HCT116 (cell line): ENCODE measurements at regions not wholly inside any gene's neighbourhood (a gene's known extent, or its start where the extent isn't known, plus 50 kb on each side); places are given as distances from the start of the nearest gene placed in this dataset.
"Not testable (repeated sequence)": the region's sequence is repeated elsewhere in the genome, so short reads cannot be mapped to it uniquely, and the experiment has no call there.

Experiments used
- ATAC-seq: fragments of 200-7000 bp; cut with Tn5 transposase; 2 replicates; pipeline ENCODE4 v1.9.1; 2020; ENCODE audit warnings: mild to moderate bottlenecking, moderate library complexity
- BruUV-seq: library from RNA; stranded (reverse); fragments of 400-500 nt; replicated peaks from 2 replicates; lab custom pipeline; 2021; lab: Mats Ljungman, UMichigan
- CTCF ChIA-PET: fragments of 300-600 bp; sonication (Branson Sonifier 250); formaldehyde crosslinking; loops from one replicate; lab custom pipeline; 2021; ENCODE audit warnings: antibody characterized with exemption; lab: Charles Lee
- POLR2A ChIA-PET: fragments of 300-600, 350-600 bp; sonication (Branson Sonifier 250); formaldehyde crosslinking; loops from one replicate; lab custom pipeline; 2021; ENCODE audit warnings: antibody characterized with exemption; lab: Charles Lee
- RAD21 ChIA-PET, 2 experiments: fragments of 300-600 bp; sonication (Branson Sonifier 250); formaldehyde crosslinking; loops; one replicate each; lab custom pipeline; 2023; ENCODE audit warnings: low total read pairs in 2 of 2; ENCODE audit not compliant: uncharacterized antibody in 2 of 2, unreplicated experiment in 2 of 2, low non-redundant PET in 1 of 2; lab: Charles Lee
- DNase-seq: peaks from one replicate; pipeline ENCODE4 v3.0.0-alpha.2; 2010; ENCODE audit warnings: low read depth, low spot score
- H2AFZ ChIP-seq: fragments of 200-600 bp; shearing (Covaris generic), sonication (generic); 2 replicates; pipeline ENCODE4 v1.6.1; 2017; ENCODE audit warnings: low read depth, mixed run types, mixed read lengths, antibody characterized with exemption, low read length; ENCODE audit not compliant: poor library complexity, severe bottlenecking
- H3K27ac ChIP-seq: 2 replicates; pipeline ENCODE4 v1.5.1; 2012; ENCODE audit warnings: low read depth, low read length
- H3K27me3 ChIP-seq: fragments of 200-600 bp; sonication (generic); 2 replicates; pipeline ENCODE4 v1.6.1; 2016; ENCODE audit warnings: mixed run types, low read length, mixed read lengths; ENCODE audit not compliant: insufficient read depth
- H3K36me3 ChIP-seq, 2 experiments: fragments of 200-500 bp in 1 of 2; fragments of 200-600 bp in 1 of 2; sonication (Bioruptor generic) in 1 of 2; sonication (generic) in 1 of 2; 2 replicates each; pipeline versions ENCODE4 v1.5.1 to v1.6.1; 2014 to 2016; ENCODE audit warnings: low read length in 2 of 2, inconsistent platforms in 1 of 2, mixed read lengths in 1 of 2, mixed run types in 1 of 2; ENCODE audit not compliant: insufficient read depth in 2 of 2, control insufficient read depth in 1 of 2
- H3K4me1 ChIP-seq, 2 experiments: fragments of 200-600 bp in 1 of 2; sonication (generic) in 1 of 2; 2 replicates each; pipeline versions ENCODE4 v1.5.1 to v1.6.1; 2012 to 2017; ENCODE audit warnings: low read length in 2 of 2, inconsistent platforms in 1 of 2, mild to moderate bottlenecking in 1 of 2, mixed read lengths in 1 of 2, mixed run types in 1 of 2, moderate library complexity in 1 of 2; ENCODE audit not compliant: insufficient read depth in 2 of 2, control insufficient read depth in 1 of 2
- H3K4me2 ChIP-seq: fragments of 200-600 bp; sonication (generic); 2 replicates; pipeline ENCODE4 v1.6.1; 2017; ENCODE audit warnings: mixed run types, low read length, mixed read lengths
- H3K4me3 ChIP-seq, 2 experiments: fragments of 200-600 bp in 1 of 2; sonication (generic) in 1 of 2; replicated peaks in 1 of 2; 2 replicates each; pipeline ENCODE4 v1.5.1; 2011 to 2016; ENCODE audit warnings: low read length in 2 of 2, control low read depth in 1 of 2, low read depth in 1 of 2, mild to moderate bottlenecking in 1 of 2, mixed read lengths in 1 of 2, mixed run types in 1 of 2
- H3K79me2 ChIP-seq: fragments of 200-600 bp; sonication (generic); 2 replicates; pipeline ENCODE4 v1.6.1; 2017; ENCODE audit warnings: mild to moderate bottlenecking, mixed run types, low read length, moderate library complexity, mixed read lengths; ENCODE audit not compliant: insufficient read depth
- H3K9ac ChIP-seq: fragments of 200-600 bp; sonication (generic); 2 replicates; pipeline ENCODE4 v1.6.1; 2016; ENCODE audit warnings: low read length, mixed read lengths
- H3K9me2 ChIP-seq: fragments of 200-600 bp; sonication (generic), shearing (Covaris generic); 2 replicates; pipeline ENCODE4 v1.6.1; 2017; ENCODE audit warnings: mixed run types, mild to moderate bottlenecking, moderate library complexity; ENCODE audit not compliant: insufficient read depth
- H3K9me3 ChIP-seq, 2 experiments: fragments of 200-500 bp in 1 of 2; fragments of 200-600 bp in 1 of 2; sonication (Bioruptor generic) in 1 of 2; sonication (generic) in 1 of 2; 2 replicates each; pipeline ENCODE4 v1.6.1; 2014 to 2017; ENCODE audit warnings: low read length in 2 of 2, mixed read lengths in 2 of 2, inconsistent platforms in 1 of 2, low read depth in 1 of 2, mild to moderate bottlenecking in 1 of 2, mixed run types in 1 of 2, moderate library complexity in 1 of 2; ENCODE audit not compliant: control insufficient read depth in 1 of 2, insufficient read depth in 1 of 2
- H4K20me1 ChIP-seq: fragments of 200-600 bp; sonication (generic), shearing (Covaris generic); 2 replicates; pipeline ENCODE4 v1.6.1; 2017; ENCODE audit warnings: mixed run types, mild to moderate bottlenecking, moderate library complexity; ENCODE audit not compliant: insufficient read depth
- POLR2AphosphoS5 ChIP-seq: IDR thresholded peaks from 2 replicates; pipeline ENCODE4 v1.6.1; 2011; ENCODE audit warnings: mild to moderate bottlenecking, low read depth, low read length, moderate library complexity
- SP1 ChIP-seq: IDR thresholded peaks from 2 replicates; pipeline ENCODE4 v1.6.1; 2012; ENCODE audit warnings: low read depth
- intact Hi-C: fragments of 100-400 bp; cut with micrococcal nuclease; formaldehyde crosslinking; loops from 2 replicates; pipeline ENCODE4 v1.10.0; 2022

GRCh38 chr7:153954477-153954876 lies 97.7 kb upstream of the DPP6 start:
- H3K4me1 ChIP-seq: no peaks in the 10 kb centered on the region
- ChIA-PET CTCF (no interaction called here), POLR2A (no interaction called here), RAD21 (no interaction called here)
- H3K9me3 ChIP-seq: peaks cover 0 to 4% of the 10 kb centered on the region in 2 experiments; a peak in 2 of 4 replicates
- intact Hi-C loops: no loop called here
- no peak overlapping the region for H3K4me2 ChIP-seq
- no peak overlapping the region for H3K9ac ChIP-seq
- DNase-seq (no peak), ATAC-seq (no peak)
- H3K4me3 ChIP-seq: no peak overlapping the region
- no peaks in the 10 kb centered on the region for H3K9me2 ChIP-seq
- no TSS peak for BruUV-seq
- no peak overlapping the region for H3K27ac ChIP-seq
- no peaks in the 10 kb centered on the region for H3K27me3 ChIP-seq
- no peaks in the 10 kb centered on the region for H3K79me2 ChIP-seq
- no peaks in the 10 kb centered on the region for H4K20me1 ChIP-seq
- no peaks in the 10 kb centered on the region for H3K36me3 ChIP-seq
- H2AFZ ChIP-seq: no peak overlapping the region
- no peak for TF ChIP-seq SP1
- no peak for TF ChIP-seq POLR2AphosphoS5

GRCh38 chr7:153957677-153958076 lies 94.5 kb upstream of the DPP6 start:
- intact Hi-C loops, H3K27me3 ChIP-seq, H3K9me3 ChIP-seq, H2AFZ ChIP-seq, H3K4me2 ChIP-seq, H3K79me2 ChIP-seq, ATAC-seq, CTCF ChIA-PET, H3K27ac ChIP-seq, H3K9ac ChIP-seq, H3K9me2 ChIP-seq, H4K20me1 ChIP-seq, POLR2A ChIA-PET, BruUV-seq, RAD21 ChIA-PET, H3K4me1 ChIP-seq, DNase-seq, H3K36me3 ChIP-seq, H3K4me3 ChIP-seq: not testable (repeated sequence)

GRCh38 chr7:153958381-153958780 lies 93.8 kb upstream of the DPP6 start:
- H3K9me2 ChIP-seq, H3K79me2 ChIP-seq, H3K9ac ChIP-seq, H3K4me1 ChIP-seq, POLR2A ChIA-PET, CTCF ChIA-PET, H3K27me3 ChIP-seq, RAD21 ChIA-PET, H3K4me3 ChIP-seq, H3K36me3 ChIP-seq, H3K9me3 ChIP-seq, DNase-seq, ATAC-seq, BruUV-seq, H2AFZ ChIP-seq, H3K4me2 ChIP-seq, H4K20me1 ChIP-seq, H3K27ac ChIP-seq, intact Hi-C loops: not testable (repeated sequence)

GRCh38 chr7:153958789-153959188 lies 93.4 kb upstream of the DPP6 start:
- H3K9me3 ChIP-seq, CTCF ChIA-PET, H3K9me2 ChIP-seq, H3K9ac ChIP-seq, BruUV-seq, H3K27me3 ChIP-seq, H3K4me3 ChIP-seq, ATAC-seq, DNase-seq, RAD21 ChIA-PET, H4K20me1 ChIP-seq, H3K79me2 ChIP-seq, intact Hi-C loops, H3K4me1 ChIP-seq, H3K36me3 ChIP-seq, H3K27ac ChIP-seq, H3K4me2 ChIP-seq, POLR2A ChIA-PET, H2AFZ ChIP-seq: not testable (repeated sequence)
